ENCODE measurements at regions not wholly inside any gene's neighbourhood (a gene's known extent, or its start where the extent isn't known, plus 50 kb on each side); places are given as distances from the start of the nearest gene placed in this dataset.

DNA sequence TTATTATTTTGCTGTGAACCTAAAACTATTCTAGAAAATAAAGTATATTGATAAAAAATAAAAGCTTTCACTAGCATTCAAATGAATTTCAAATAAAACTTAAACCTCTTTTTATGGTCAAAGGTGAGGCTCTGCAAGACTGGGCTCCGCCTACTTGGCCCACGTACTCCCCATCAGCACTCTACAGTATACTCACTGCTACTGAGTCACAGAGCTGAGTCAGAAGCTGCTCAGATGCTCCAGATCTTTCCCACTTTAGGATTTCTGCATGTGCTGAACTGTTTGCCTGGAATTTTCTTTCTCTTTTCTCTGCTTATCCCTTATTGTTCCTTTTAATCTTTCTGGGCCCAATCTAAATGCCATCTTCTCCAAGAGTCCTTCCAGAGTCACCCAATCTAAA, 331.9 kb upstream of the CCNG1 start:
- no peak for DNase-seq
- H3K27me3 ChIP-seq (replicated peaks; ENCODE audit: control insufficient read depth, insufficient read depth, low read length): no peaks in the 10 kb centered on the region
- TF ChIP-seq, protein P1, sequence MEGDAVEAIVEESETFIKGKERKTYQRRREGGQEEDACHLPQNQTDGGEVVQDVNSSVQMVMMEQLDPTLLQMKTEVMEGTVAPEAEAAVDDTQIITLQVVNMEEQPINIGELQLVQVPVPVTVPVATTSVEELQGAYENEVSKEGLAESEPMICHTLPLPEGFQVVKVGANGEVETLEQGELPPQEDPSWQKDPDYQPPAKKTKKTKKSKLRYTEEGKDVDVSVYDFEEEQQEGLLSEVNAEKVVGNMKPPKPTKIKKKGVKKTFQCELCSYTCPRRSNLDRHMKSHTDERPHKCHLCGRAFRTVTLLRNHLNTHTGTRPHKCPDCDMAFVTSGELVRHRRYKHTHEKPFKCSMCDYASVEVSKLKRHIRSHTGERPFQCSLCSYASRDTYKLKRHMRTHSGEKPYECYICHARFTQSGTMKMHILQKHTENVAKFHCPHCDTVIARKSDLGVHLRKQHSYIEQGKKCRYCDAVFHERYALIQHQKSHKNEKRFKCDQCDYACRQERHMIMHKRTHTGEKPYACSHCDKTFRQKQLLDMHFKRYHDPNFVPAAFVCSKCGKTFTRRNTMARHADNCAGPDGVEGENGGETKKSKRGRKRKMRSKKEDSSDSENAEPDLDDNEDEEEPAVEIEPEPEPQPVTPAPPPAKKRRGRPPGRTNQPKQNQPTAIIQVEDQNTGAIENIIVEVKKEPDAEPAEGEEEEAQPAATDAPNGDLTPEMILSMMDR (IDR thresholded peaks at IDR 0.05; ENCODE audit: insufficient read depth in 1 of 2, low read depth in 1 of 2, low read length in 1 of 2, severe bottlenecking in 1 of 2, unreplicated experiment in 1 of 2): no peak
- Mint-ChIP-seq H3K27me3 (ENCODE audit: insufficient read depth, unreplicated experiment) (peaks cover 7% of the 10 kb centered on the region), H3K9me3 (ENCODE audit: unreplicated experiment) (no peaks in the 10 kb centered on the region), H3K27ac (ENCODE audit: unreplicated experiment) (no peak overlapping the region), H3K36me3 (ENCODE audit: insufficient read depth, unreplicated experiment) (no peaks in the 10 kb centered on the region), H3K4me1 (ENCODE audit: low read depth, unreplicated experiment) (no peaks in the 10 kb centered on the region), H3K4me3 (ENCODE audit: unreplicated experiment) (no peak overlapping the region)
- no TSS peak for BruUV-seq (replicated peaks)
- H3K9me3 ChIP-seq: no peaks in the 10 kb centered on the region
- POLR2A ChIA-PET: no interaction called here
- H3K4me3 ChIP-seq (ENCODE audit: low read depth, low read length): no peak overlapping the region
- intact Hi-C loops (cut with micrococcal nuclease; ENCODE audit: unreplicated experiment): no loop called here
- no peaks in the 10 kb centered on the region for H3K4me1 ChIP-seq
- H3K36me3 ChIP-seq (ENCODE audit: control insufficient read depth, insufficient read depth, low read length): no peaks in the 10 kb centered on the region
- CTCF ChIA-PET: no interaction called here

DNA sequence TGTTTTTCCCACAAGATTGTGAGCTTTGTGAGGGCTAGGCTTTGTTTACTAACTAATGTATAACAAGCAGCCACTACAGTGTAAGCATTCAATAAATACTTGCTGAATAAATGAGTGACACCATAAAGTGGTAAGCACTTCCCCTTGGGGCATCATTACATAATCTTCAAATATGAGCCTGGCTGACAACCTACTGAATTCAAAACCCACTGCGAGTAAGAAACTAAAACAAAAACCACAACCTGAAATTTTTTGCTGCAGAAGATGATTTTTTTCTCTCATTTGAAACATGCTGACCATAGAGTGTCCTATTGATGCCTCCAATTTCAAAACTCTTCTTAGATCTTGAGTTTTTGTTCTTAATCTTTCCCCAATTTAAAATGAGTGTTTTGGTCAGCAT, 331.3 kb upstream of the CCNG1 start:
- H3K36me3 Mint-ChIP-seq (ENCODE audit: insufficient read depth, unreplicated experiment): no peaks in the 10 kb centered on the region
- no peaks in the 10 kb centered on the region for H3K4me1 Mint-ChIP-seq (ENCODE audit: low read depth, unreplicated experiment)
- no peak overlapping the region for H3K4me3 Mint-ChIP-seq (ENCODE audit: unreplicated experiment)
- H3K36me3 ChIP-seq (ENCODE audit: control insufficient read depth, insufficient read depth, low read length): no peaks in the 10 kb centered on the region
- POLR2A ChIA-PET: no interaction called here
- no peak overlapping the region for H3K4me3 ChIP-seq (ENCODE audit: low read depth, low read length)
- no TSS peak for BruUV-seq (replicated peaks)
- DNase-seq: no peak
- no peaks in the 10 kb centered on the region for H3K9me3 ChIP-seq
- H3K4me1 ChIP-seq: no peaks in the 10 kb centered on the region
- H3K9me3 Mint-ChIP-seq (ENCODE audit: unreplicated experiment): no peaks in the 10 kb centered on the region
- H3K27me3 ChIP-seq (replicated peaks; ENCODE audit: control insufficient read depth, insufficient read depth, low read length): no peaks in the 10 kb centered on the region
- H3K27ac Mint-ChIP-seq (ENCODE audit: unreplicated experiment): no peak overlapping the region
- intact Hi-C loops (cut with micrococcal nuclease; ENCODE audit: unreplicated experiment): no loop called here
- TF ChIP-seq, protein P1 (IDR thresholded peaks at IDR 0.05; ENCODE audit: insufficient read depth in 1 of 2, low read depth in 1 of 2, low read length in 1 of 2, severe bottlenecking in 1 of 2, unreplicated experiment in 1 of 2): no peak
- CTCF ChIA-PET: no interaction called here
- H3K27me3 Mint-ChIP-seq (ENCODE audit: insufficient read depth, unreplicated experiment): peaks cover 3% of the 10 kb centered on the region

DNA sequence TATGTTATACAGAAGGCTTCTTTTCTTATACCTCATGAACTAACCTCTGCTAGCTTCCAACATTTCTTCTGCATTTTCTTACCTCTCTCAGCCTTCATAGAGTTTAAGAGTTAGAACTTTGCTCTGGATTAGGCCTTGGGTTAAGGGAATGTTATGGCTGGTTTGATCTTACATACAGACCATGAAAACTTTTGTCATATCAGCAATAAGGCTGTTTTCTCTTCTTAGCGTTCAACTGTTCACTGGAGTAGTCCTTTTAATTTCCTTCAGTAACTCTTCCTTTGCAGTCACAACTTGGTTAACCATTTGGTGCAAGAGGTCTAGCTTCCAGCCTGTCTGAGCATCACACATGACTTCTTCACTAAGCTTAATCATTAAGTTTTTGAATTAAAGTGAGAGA, 329.0 kb upstream of the CCNG1 start:
- Mint-ChIP-seq H3K36me3 (ENCODE audit: insufficient read depth, unreplicated experiment) (no peaks in the 10 kb centered on the region), H3K4me1 (ENCODE audit: low read depth, unreplicated experiment) (no peaks in the 10 kb centered on the region), H3K4me3 (ENCODE audit: unreplicated experiment) (no peak overlapping the region), H3K27me3 (ENCODE audit: insufficient read depth, unreplicated experiment) (peaks cover 3% of the 10 kb centered on the region), H3K27ac (ENCODE audit: unreplicated experiment) (no peak overlapping the region), H3K9me3 (ENCODE audit: unreplicated experiment) (no peaks in the 10 kb centered on the region)
- Histone ChIP-seq H3K4me3 (ENCODE audit: low read depth, low read length) (no peak overlapping the region), H3K27me3 (replicated peaks; ENCODE audit: control insufficient read depth, insufficient read depth, low read length) (no peaks in the 10 kb centered on the region), H3K36me3 (ENCODE audit: control insufficient read depth, insufficient read depth, low read length) (no peaks in the 10 kb centered on the region), H3K4me1 (no peaks in the 10 kb centered on the region), H3K9me3 (no peaks in the 10 kb centered on the region)
- TF ChIP-seq, protein P1 (IDR thresholded peaks at IDR 0.05; ENCODE audit: insufficient read depth in 1 of 2, low read depth in 1 of 2, low read length in 1 of 2, severe bottlenecking in 1 of 2, unreplicated experiment in 1 of 2): no peak
- intact Hi-C loops (cut with micrococcal nuclease; ENCODE audit: unreplicated experiment): no loop called here
- DNase-seq: no peak
- ChIA-PET POLR2A (no interaction called here), CTCF (no interaction called here)
- no TSS peak for BruUV-seq (replicated peaks)

Data from Caco-2 (cell line).